ENCODE measurements at regions not wholly inside any gene's neighbourhood (a gene's known extent, or its start where the extent isn't known, plus 50 kb on each side); places are given as distances from the start of the nearest gene placed in this dataset.
A peak's percentile ranks its signal among the peaks of the same experiment; 100 is the strongest.

DNA sequence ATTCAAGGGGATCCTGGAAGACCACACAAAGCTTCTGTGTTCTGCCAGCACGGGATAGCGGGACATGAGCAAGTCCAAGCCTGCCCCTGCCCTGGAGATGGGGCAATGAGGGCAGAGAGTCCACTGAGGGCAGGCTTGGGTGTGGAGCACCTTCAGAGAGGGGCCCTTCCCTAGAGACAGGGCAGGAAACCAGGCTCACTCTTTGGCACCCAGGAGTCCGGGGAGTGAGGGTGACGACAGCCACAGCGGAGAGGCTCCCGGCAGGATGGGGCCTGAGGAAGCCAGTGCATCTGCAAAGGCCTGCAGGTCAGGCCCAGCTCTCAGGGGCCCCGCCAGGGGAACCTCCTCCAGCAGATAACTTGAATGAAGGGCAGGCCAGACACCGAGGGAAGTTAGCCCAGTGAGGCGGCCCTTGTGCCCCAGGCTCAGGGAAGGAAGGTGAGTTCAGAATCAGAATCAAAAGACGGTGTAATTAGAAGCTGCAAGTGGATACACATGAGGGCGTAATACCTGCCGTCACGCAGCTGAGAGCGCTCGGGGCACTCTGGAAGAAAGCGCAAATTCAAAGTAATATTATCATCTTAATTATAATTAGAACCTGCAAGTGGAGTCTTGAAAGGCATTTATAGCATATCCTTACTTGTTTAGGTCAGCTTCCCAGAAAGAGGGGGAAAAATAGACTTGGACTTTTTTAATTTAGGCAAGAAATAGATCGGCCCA lies 142.6 kb upstream of the LGALSL start:
- Histone ChIP-seq H3K27ac (peak overlapping the region in 3 of 4 donors; percentile 74 to 80 (median 75)), H3K27me3 (no peaks in the 10 kb centered on the region), H3K4me1 (peaks cover 16% of the 10 kb centered on the region), H3K36me3 (replicated peaks in 1 of 2; ENCODE audit: insufficient read depth in 1 of 2, low read depth in 2 of 2) (no peaks in the 10 kb centered on the region), H3K4me3 (no peak overlapping the region), H3K9me3 (no peaks in the 10 kb centered on the region)
- no peak for TF ChIP-seq POLR2A (IDR thresholded peaks at IDR 0.05)
- TF ChIP-seq, protein P1, sequence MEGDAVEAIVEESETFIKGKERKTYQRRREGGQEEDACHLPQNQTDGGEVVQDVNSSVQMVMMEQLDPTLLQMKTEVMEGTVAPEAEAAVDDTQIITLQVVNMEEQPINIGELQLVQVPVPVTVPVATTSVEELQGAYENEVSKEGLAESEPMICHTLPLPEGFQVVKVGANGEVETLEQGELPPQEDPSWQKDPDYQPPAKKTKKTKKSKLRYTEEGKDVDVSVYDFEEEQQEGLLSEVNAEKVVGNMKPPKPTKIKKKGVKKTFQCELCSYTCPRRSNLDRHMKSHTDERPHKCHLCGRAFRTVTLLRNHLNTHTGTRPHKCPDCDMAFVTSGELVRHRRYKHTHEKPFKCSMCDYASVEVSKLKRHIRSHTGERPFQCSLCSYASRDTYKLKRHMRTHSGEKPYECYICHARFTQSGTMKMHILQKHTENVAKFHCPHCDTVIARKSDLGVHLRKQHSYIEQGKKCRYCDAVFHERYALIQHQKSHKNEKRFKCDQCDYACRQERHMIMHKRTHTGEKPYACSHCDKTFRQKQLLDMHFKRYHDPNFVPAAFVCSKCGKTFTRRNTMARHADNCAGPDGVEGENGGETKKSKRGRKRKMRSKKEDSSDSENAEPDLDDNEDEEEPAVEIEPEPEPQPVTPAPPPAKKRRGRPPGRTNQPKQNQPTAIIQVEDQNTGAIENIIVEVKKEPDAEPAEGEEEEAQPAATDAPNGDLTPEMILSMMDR (IDR thresholded peaks at IDR 0.05) = no peak
- ATAC-seq (no peak), DNase-seq (no peak)
- 92 to 93% methylated on average over 15 to 17 of the region's 17 CpGs for WGBS, 2 donors
- intact Hi-C loops (cut with DNase I) = loop anchor here (5.0 kb wide), 1 partner anchor 264 kb away; no protein-coding TSS in a partner anchor

DNA sequence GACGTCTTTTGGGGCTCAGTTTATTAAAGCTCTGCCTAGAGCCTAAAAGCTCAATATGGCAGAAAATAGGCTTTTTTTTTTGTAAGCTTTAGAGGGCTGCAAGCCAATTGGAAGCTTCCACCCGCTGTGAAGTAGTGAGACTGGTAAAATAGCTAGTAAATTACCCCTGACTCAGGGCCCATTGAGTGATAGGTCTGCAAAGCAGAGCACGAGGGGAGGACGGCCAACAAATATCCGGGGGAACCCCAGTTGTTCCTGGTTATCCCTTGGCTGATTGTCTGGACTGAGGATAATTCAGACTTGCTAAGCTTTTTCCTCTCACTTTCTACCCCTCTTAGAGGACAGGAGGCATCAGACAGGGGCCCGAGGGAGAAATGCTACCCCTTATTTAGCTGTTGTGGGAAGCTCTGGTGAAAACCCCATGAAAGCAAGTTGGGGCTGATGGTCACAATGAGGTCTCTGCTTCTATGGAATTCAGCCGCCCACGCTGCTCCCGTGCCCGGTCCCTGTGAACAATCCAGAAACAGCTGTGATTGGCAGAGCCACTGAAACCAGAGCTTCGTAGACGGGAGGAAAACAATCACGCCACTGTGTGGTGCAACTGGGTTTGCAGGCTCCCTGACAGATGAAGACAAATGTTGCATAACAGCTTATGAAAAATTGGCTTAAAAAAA lies 141.9 kb upstream of the LGALSL start:
- ATAC-seq = peak; percentile 99
- Histone ChIP-seq H3K36me3 (replicated peaks in 1 of 2; ENCODE audit: insufficient read depth in 1 of 2, low read depth in 2 of 2) (no peaks in the 10 kb centered on the region), H3K4me1 (peaks cover 16% of the 10 kb centered on the region), H3K9me3 (no peaks in the 10 kb centered on the region), H3K27ac (peak overlapping the region; percentile 55 to 80 (median 74)), H3K27me3 (no peaks in the 10 kb centered on the region), H3K4me3 (no peak overlapping the region)
- TF ChIP-seq, protein P1 (IDR thresholded peaks at IDR 0.05) = peak in 6 of 7 experiments; percentile 33 to 77 (median 70)
- peak in 1 of 3 donors; percentile 13 for TF ChIP-seq POLR2A (IDR thresholded peaks at IDR 0.05)
- DNase-seq = peak; percentile 79 to 90 (median 87)
- WGBS, 2 donors = 24 to 34% methylated on average over 13 of the region's 13 CpGs
- intact Hi-C loops (cut with DNase I) = loop anchor here (5.0 kb wide), 1 partner anchor 265 kb away; no protein-coding TSS in a partner anchor

DNA sequence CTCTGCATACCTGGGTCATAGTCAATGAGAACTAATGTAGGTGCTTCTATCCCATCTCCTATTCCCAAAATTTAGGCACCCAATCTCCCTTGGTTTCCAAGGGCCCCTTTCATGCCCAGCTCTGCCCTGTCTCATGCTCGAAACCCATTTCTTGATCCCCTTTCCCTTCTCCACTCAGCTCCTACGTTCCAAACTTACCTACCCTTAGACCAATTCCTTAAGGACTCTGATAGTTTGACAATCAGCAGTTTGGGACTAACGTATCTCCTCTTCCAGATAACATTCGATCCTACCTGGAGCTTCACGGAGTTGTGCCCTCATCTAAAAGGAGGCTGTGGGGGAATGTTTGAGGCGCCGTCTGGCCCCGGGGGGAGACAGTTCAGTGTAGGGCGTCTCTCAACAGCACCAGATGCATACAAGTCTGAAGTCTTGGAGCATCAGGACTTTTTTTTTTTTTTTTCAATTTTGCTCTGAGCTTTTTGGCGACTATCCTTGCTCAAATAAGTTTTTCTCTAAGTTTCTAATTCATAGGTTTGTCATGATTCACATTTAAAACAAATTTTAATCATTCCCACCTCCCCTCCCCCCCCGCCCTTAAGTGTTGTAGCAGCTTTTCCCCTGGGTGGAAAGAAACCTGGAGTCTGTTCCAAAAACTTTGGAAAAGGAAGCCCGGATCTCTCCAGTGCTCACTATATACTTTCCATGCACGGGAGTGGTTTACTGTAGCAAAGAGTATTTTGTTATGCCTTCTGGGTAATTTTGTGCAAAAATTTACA lies 141.2 kb upstream of the LGALSL start:
- peaks cover 16% of the 10 kb centered on the region for H3K4me1 ChIP-seq
- ATAC-seq (peak; percentile 11), DNase-seq (no peak)
- H3K27me3 ChIP-seq = no peaks in the 10 kb centered on the region
- peak overlapping the region in 3 of 4 donors; percentile 39 to 75 (median 46) for H3K27ac ChIP-seq
- 62% methylated on average over 13 of the region's 13 CpGs for WGBS, 2 donors
- intact Hi-C loops (cut with DNase I) = loop anchor here (5.0 kb wide), 1 partner anchor 266 kb away; no protein-coding TSS in a partner anchor
- no peaks in the 10 kb centered on the region for H3K9me3 ChIP-seq
- TF ChIP-seq, protein P1 (IDR thresholded peaks at IDR 0.05) = no peak
- TF ChIP-seq POLR2A (IDR thresholded peaks at IDR 0.05) = no peak
- H3K4me3 ChIP-seq = no peak overlapping the region
- no peaks in the 10 kb centered on the region for H3K36me3 ChIP-seq (replicated peaks in 1 of 2; ENCODE audit: insufficient read depth in 1 of 2, low read depth in 2 of 2)

DNA sequence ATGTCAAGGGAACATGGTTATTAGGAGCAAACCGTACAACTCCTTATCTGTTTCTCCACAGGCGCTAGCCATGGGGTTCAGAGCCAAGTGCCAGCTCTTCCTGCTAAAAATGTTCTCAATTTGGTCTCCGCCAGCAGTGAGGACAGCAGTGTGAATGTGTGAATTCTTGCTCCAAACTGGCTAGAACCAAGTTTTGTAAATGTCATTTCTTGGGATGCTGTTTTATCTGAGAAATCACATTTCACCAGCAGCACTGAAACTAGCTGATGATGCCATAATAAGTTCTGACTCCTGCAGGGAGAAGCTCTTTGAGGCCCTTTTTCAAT lies 140.6 kb upstream of the LGALSL start:
- Histone ChIP-seq H3K9me3 (no peaks in the 10 kb centered on the region), H3K36me3 (replicated peaks in 1 of 2; ENCODE audit: insufficient read depth in 1 of 2, low read depth in 2 of 2) (no peaks in the 10 kb centered on the region), H3K4me3 (no peak overlapping the region), H3K27ac (no peak overlapping the region), H3K4me1 (peaks cover 16% of the 10 kb centered on the region), H3K27me3 (no peaks in the 10 kb centered on the region)
- 37 to 52% methylated on average over 3 of the region's 3 CpGs for WGBS, 2 donors
- intact Hi-C loops (cut with DNase I) = loop anchor here (5.0 kb wide), 1 partner anchor 266 kb away; no protein-coding TSS in a partner anchor
- DNase-seq = no peak
- TF ChIP-seq POLR2A (IDR thresholded peaks at IDR 0.05) = no peak
- TF ChIP-seq, protein P1 (IDR thresholded peaks at IDR 0.05) = no peak
- ATAC-seq = no peak
